ENCODE measurements at regions not wholly inside any gene's neighbourhood (a gene's known extent, or its start where the extent isn't known, plus 50 kb on each side); places are given as distances from the start of the nearest gene placed in this dataset.

DNA sequence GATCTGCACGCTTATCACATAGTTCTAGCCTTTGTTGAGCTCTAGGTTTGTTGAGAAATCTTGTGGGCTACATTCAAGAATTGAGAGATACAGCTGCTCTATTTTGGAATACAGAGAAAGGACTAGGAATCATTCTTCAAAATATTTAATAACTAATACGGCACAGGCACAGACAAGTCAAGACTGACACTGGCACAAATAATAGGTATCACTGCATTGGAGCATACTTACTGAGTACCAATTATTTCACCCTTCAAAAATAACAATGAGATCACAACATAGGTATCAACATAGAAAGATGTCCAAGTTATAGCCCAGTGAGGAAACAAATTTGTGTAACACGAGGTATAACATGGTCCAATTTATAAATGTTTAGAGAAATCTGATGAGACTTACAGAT, 133.7 kb upstream of the TSC22D2 start (continued):
- TF ChIP-seq, protein P1, sequence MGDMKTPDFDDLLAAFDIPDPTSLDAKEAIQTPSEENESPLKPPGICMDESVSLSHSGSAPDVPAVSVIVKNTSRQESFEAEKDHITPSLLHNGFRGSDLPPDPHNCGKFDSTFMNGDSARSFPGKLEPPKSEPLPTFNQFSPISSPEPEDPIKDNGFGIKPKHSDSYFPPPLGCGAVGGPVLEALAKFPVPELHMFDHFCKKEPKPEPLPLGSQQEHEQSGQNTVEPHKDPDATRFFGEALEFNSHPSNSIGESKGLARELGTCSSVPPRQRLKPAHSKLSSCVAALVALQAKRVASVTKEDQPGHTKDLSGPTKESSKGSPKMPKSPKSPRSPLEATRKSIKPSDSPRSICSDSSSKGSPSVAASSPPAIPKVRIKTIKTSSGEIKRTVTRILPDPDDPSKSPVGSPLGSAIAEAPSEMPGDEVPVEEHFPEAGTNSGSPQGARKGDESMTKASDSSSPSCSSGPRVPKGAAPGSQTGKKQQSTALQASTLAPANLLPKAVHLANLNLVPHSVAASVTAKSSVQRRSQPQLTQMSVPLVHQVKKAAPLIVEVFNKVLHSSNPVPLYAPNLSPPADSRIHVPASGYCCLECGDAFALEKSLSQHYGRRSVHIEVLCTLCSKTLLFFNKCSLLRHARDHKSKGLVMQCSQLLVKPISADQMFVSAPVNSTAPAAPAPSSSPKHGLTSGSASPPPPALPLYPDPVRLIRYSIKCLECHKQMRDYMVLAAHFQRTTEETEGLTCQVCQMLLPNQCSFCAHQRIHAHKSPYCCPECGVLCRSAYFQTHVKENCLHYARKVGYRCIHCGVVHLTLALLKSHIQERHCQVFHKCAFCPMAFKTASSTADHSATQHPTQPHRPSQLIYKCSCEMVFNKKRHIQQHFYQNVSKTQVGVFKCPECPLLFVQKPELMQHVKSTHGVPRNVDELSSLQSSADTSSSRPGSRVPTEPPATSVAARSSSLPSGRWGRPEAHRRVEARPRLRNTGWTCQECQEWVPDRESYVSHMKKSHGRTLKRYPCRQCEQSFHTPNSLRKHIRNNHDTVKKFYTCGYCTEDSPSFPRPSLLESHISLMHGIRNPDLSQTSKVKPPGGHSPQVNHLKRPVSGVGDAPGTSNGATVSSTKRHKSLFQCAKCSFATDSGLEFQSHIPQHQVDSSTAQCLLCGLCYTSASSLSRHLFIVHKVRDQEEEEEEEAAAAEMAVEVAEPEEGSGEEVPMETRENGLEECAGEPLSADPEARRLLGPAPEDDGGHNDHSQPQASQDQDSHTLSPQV (IDR thresholded peaks at IDR 0.05) = no peak
- TF ChIP-seq EED (IDR thresholded peaks at IDR 0.05; ENCODE audit: low read depth) (no peak), MTA2 (IDR thresholded peaks at IDR 0.05; ENCODE audit: low read depth) (no peak), SMC3 (IDR thresholded peaks at IDR 0.05; ENCODE audit: borderline replicate concordance, low read length) (no peak), STAT1 (conservative IDR thresholded peaks at IDR 0.05) (no peak), SIX5 (IDR thresholded peaks at IDR 0.05; ENCODE audit: low read depth, low read length, severe bottlenecking) (no peak), CBX5 (IDR thresholded peaks at IDR 0.05; ENCODE audit: low read depth) (no peak)
- TF ChIP-seq, protein P2, sequence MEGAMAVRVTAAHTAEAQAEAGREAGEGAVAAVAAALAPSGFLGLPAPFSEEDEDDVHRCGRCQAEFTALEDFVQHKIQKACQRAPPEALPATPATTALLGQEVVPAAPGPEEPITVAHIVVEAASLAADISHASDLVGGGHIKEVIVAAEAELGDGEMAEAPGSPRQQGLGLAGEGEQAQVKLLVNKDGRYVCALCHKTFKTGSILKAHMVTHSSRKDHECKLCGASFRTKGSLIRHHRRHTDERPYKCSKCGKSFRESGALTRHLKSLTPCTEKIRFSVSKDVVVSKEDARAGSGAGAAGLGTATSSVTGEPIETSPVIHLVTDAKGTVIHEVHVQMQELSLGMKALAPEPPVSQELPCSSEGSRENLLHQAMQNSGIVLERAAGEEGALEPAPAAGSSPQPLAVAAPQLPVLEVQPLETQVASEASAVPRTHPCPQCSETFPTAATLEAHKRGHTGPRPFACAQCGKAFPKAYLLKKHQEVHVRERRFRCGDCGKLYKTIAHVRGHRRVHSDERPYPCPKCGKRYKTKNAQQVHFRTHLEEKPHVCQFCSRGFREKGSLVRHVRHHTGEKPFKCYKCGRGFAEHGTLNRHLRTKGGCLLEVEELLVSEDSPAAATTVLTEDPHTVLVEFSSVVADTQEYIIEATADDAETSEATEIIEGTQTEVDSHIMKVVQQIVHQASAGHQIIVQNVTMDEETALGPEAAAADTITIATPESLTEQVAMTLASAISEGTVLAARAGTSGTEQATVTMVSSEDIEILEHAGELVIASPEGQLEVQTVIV (IDR thresholded peaks at IDR 0.05; ENCODE audit: borderline replicate concordance, partially characterized antibody) = no peak
